OCI-LY1 (cell line): ENCODE measurements at regions not wholly inside any gene's neighbourhood (a gene's known extent, or its start where the extent isn't known, plus 50 kb on each side); places are given as distances from the start of the nearest gene placed in this dataset.

Experiments used
- H2AFZ ChIP-seq: fragments of 200-600 bp; sonication (generic), shearing (Covaris generic); 2 replicates; pipeline ENCODE4 v1.6.0; 2014; ENCODE audit warnings: antibody characterized with exemption, mild to moderate bottlenecking, low read length
- H3F3A ChIP-seq: fragments of 200-600 bp; sonication (generic), shearing (Covaris generic); 2 replicates; pipeline ENCODE4 v1.6.0; 2014; ENCODE audit warnings: mild to moderate bottlenecking, antibody characterized with exemption, low read length, moderate library complexity; ENCODE audit not compliant: insufficient read depth
- H3K27ac ChIP-seq: fragments of 200-600 bp; sonication (generic); 2 replicates; pipeline ENCODE4 v1.5.1; 2014; ENCODE audit warnings: low read length, mixed run types, mild to moderate bottlenecking, low read depth; ENCODE audit not compliant: poor library complexity, severe bottlenecking
- H3K27me3 ChIP-seq: fragments of 200-600 bp; sonication (generic); 2 replicates; pipeline ENCODE4 v1.6.0; 2014; ENCODE audit warnings: antibody characterized with exemption, mild to moderate bottlenecking, low read length, moderate library complexity; ENCODE audit not compliant: insufficient read depth
- H3K36me3 ChIP-seq: fragments of 200-600 bp; sonication (generic); 2 replicates; pipeline ENCODE4 v1.6.1; 2014; ENCODE audit warnings: mild to moderate bottlenecking, antibody characterized with exemption, low read length, moderate library complexity, mixed read lengths; ENCODE audit not compliant: insufficient read depth
- H3K4me1 ChIP-seq: fragments of 200-600 bp; sonication (generic); 2 replicates; pipeline ENCODE4 v1.5.1; 2014; ENCODE audit warnings: mild to moderate bottlenecking, low read length, moderate library complexity; ENCODE audit not compliant: insufficient read depth, severe bottlenecking
- H3K4me2 ChIP-seq: fragments of 200-600 bp; sonication (generic), shearing (Covaris generic); 2 replicates; pipeline ENCODE4 v1.6.1; 2014; ENCODE audit warnings: low read length
- H3K4me3 ChIP-seq: fragments of 200-600 bp; sonication (generic); 2 replicates; pipeline ENCODE4 v1.5.1; 2014; ENCODE audit warnings: low read length, low read depth, mild to moderate bottlenecking, mixed read lengths; ENCODE audit not compliant: poor library complexity, severe bottlenecking
- H3K79me2 ChIP-seq: fragments of 200-600 bp; shearing (Covaris generic); 2 replicates; pipeline ENCODE4 v1.6.1; 2016; ENCODE audit warnings: mixed run types, low read length, mixed read lengths; ENCODE audit not compliant: insufficient read depth
- H3K9ac ChIP-seq: fragments of 200-600 bp; sonication (generic), shearing (Covaris generic); 2 replicates; pipeline ENCODE4 v1.6.1; 2014; ENCODE audit warnings: mild to moderate bottlenecking, low read length, mixed read lengths
- H3K9me2 ChIP-seq: fragments of 200-600 bp; sonication (generic), shearing (Covaris generic); 2 replicates; pipeline ENCODE4 v1.6.1; 2014; ENCODE audit warnings: low read depth, mild to moderate bottlenecking, low read length, mixed read lengths
- H3K9me3 ChIP-seq: fragments of 200-600 bp; shearing (Covaris generic); 2 replicates; pipeline ENCODE4 v1.6.1; 2014; ENCODE audit warnings: low read length, mixed read lengths
- H4K20me1 ChIP-seq: fragments of 200-600 bp; sonication (generic), shearing (Covaris generic); 2 replicates; pipeline ENCODE4 v1.6.0; 2016; ENCODE audit warnings: mild to moderate bottlenecking, low read length; ENCODE audit not compliant: insufficient read depth
- CTCF ChIP-seq: fragments of 200-600 bp; sonication (generic), shearing (Covaris generic); IDR thresholded peaks from 2 replicates; pipeline ENCODE4 v1.5.1; 2017; ENCODE audit warnings: mild to moderate bottlenecking, antibody characterized with exemption, low read length, moderate library complexity, mixed read lengths
- EZH2 ChIP-seq: fragments of 200-600 bp; sonication (generic), shearing (Covaris generic); IDR thresholded peaks from 2 replicates; pipeline ENCODE4 v1.8.0; 2017; ENCODE audit warnings: borderline replicate concordance, mixed run types, mild to moderate bottlenecking, antibody characterized with exemption, low read length, moderate library complexity, mixed read lengths

GRCh38 chr9:135188681-135189151, 101.2 kb downstream of the OLFM1 start:
- Histone ChIP-seq H3K36me3 (no peaks in the 10 kb centered on the region), H3K9me3 (no peaks in the 10 kb centered on the region), H3K79me2 (no peaks in the 10 kb centered on the region), H3K27ac (no peak overlapping the region), H3F3A (no peaks in the 10 kb centered on the region), H2AFZ (no peak overlapping the region), H3K9ac (no peak overlapping the region), H3K27me3 (no peaks in the 10 kb centered on the region), H3K9me2 (no peaks in the 10 kb centered on the region), H3K4me3 (no peak overlapping the region), H4K20me1 (no peaks in the 10 kb centered on the region), H3K4me1 (no peaks in the 10 kb centered on the region), H3K4me2 (no peak overlapping the region)
- TF ChIP-seq CTCF: no peak
- TF ChIP-seq EZH2: no peak

GRCh38 chr9:135189497-135189896, 102.0 kb downstream of the OLFM1 start:
- H3K27ac ChIP-seq: no peak overlapping the region
- no peaks in the 10 kb centered on the region for H3F3A ChIP-seq
- H3K9ac ChIP-seq: no peak overlapping the region
- no peak overlapping the region for H2AFZ ChIP-seq
- no peaks in the 10 kb centered on the region for H3K36me3 ChIP-seq
- H3K9me3 ChIP-seq: no peaks in the 10 kb centered on the region
- no peaks in the 10 kb centered on the region for H3K9me2 ChIP-seq
- no peak overlapping the region for H3K4me2 ChIP-seq
- no peak for TF ChIP-seq CTCF
- TF ChIP-seq EZH2: no peak
- no peak overlapping the region for H3K4me3 ChIP-seq
- H3K79me2 ChIP-seq: no peaks in the 10 kb centered on the region
- H4K20me1 ChIP-seq: no peaks in the 10 kb centered on the region
- H3K4me1 ChIP-seq: no peaks in the 10 kb centered on the region
- H3K27me3 ChIP-seq: no peaks in the 10 kb centered on the region

DNA sequence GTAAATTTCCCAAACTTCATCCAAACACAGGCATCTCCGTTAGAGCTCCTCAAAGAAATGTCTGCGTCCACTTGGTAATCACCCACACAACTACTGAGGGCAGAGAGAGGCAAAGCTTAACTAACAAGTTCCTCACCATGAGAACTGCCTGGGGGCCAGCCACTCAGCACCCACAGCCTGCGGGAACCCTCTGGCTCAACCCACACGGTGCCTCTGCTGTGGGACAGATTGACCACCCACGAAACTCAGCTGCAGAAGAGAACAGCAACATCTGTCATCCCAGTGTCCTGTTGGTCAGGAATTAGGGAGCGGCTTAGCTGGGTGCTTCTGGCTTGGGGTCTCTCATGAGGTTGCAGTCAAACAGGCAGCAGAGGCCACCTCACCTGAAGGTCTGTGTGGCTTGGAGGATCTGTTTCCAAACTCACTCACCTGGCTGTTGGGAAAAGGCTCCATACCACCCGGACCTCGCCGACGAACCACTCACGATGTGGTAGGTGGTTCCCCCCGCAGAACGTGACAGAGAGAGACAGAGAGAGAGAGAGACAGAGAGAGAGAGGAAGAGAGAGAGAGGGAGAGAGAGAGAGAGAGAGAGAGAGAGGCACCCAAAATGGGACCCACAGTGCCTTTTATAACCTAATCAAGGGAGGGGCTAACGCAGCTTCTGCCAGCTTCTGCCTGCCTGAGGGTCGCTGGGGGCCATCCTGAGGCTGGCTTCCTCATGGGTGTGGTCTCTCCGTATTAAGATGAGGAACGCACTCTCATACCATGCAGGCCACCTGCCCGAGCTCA, 103.5 kb downstream of the OLFM1 start:
- Histone ChIP-seq H3K4me2 (no peak overlapping the region), H4K20me1 (no peaks in the 10 kb centered on the region), H3K79me2 (no peaks in the 10 kb centered on the region), H3K27ac (no peak overlapping the region), H3K27me3 (no peaks in the 10 kb centered on the region), H3K4me3 (no peak overlapping the region), H3K9me3 (no peaks in the 10 kb centered on the region), H2AFZ (no peak overlapping the region), H3K9me2 (no peaks in the 10 kb centered on the region), H3F3A (no peaks in the 10 kb centered on the region), H3K4me1 (no peaks in the 10 kb centered on the region), H3K36me3 (no peaks in the 10 kb centered on the region), H3K9ac (no peak overlapping the region)
- TF ChIP-seq EZH2 (no peak), CTCF (no peak)
